Lower lobe of right lung (tissue), 2 donors: ENCODE measurements at regions not wholly inside any gene's neighbourhood (a gene's known extent, or its start where the extent isn't known, plus 50 kb on each side); places are given as distances from the start of the nearest gene placed in this dataset.

ENCODE experiments used
- ATAC-seq, 2 donors: fragments of 200-7000 bp; cut with Tn5 transposase; one replicate each; pipeline ENCODE4 v1.9.1; 2020 to 2022; ENCODE audit warnings: mild to moderate bottlenecking in 2 of 2, moderate library complexity in 2 of 2
- DNase-seq: peaks from one replicate; pipeline ENCODE4 v3.0.0-alpha.2; 2020
- H3K27ac ChIP-seq: fragments of 200-600 bp; one replicate; pipeline ENCODE4 v1.8.0; 2022
- H3K27me3 ChIP-seq: fragments of 200-600 bp; one replicate; pipeline ENCODE4 v1.8.0; 2022; ENCODE audit warnings: low read depth
- H3K36me3 ChIP-seq: fragments of 200-600 bp; one replicate; pipeline ENCODE4 v1.8.0; 2022; ENCODE audit warnings: mild to moderate bottlenecking
- H3K4me1 ChIP-seq: fragments of 200-600 bp; one replicate; pipeline ENCODE4 v1.8.0; 2022
- H3K4me3 ChIP-seq: fragments of 200-600 bp; one replicate; pipeline ENCODE4 v1.8.0; 2022; ENCODE audit warnings: mild to moderate bottlenecking
- H3K9me3 ChIP-seq: fragments of 200-600 bp; one replicate; pipeline ENCODE4 v1.8.0; 2022
- intact Hi-C: fragments of 100-400 bp; cut with DNase I; formaldehyde crosslinking; loops from one replicate; pipeline ENCODE4 v1.11.0; 2022
- TF ChIP-seq, protein P1 (sequence below): fragments of 200-600 bp; IDR thresholded peaks from one replicate; pipeline ENCODE4 v1.8.0; 2022; ENCODE audit warnings: antibody characterized with exemption, mild to moderate bottlenecking
- donor health status: DM: no; HTN: yes; CAD: no; lungs with severe emphysema.

DNA sequence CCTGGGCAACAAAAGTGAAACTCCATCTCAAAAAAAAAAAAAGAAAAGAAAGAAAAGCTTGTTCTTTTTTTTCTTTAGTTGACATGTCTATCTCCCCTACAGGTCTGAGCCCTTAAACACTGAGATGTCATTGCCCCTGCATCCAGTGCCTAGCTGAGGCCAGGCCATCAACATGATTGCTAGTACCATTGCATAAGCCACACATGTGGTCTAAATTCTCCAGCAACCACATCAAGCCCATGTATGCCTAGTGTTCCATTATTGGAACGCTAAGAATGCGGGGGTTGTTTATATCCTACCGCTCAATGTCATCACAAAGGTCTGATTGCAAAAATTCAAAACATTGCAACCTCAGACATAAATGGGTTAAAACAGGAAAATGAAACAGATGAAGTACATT is 62.7 kb downstream of the NPTX2 start:
- H3K4me1 ChIP-seq = no peaks in the 10 kb centered on the region
- no peaks in the 10 kb centered on the region for H3K36me3 ChIP-seq
- no peak for DNase-seq
- TF ChIP-seq, protein P1, sequence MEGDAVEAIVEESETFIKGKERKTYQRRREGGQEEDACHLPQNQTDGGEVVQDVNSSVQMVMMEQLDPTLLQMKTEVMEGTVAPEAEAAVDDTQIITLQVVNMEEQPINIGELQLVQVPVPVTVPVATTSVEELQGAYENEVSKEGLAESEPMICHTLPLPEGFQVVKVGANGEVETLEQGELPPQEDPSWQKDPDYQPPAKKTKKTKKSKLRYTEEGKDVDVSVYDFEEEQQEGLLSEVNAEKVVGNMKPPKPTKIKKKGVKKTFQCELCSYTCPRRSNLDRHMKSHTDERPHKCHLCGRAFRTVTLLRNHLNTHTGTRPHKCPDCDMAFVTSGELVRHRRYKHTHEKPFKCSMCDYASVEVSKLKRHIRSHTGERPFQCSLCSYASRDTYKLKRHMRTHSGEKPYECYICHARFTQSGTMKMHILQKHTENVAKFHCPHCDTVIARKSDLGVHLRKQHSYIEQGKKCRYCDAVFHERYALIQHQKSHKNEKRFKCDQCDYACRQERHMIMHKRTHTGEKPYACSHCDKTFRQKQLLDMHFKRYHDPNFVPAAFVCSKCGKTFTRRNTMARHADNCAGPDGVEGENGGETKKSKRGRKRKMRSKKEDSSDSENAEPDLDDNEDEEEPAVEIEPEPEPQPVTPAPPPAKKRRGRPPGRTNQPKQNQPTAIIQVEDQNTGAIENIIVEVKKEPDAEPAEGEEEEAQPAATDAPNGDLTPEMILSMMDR = no peak
- no peaks in the 10 kb centered on the region for H3K9me3 ChIP-seq
- H3K27me3 ChIP-seq = no peaks in the 10 kb centered on the region
- ATAC-seq = no peak
- H3K27ac ChIP-seq = no peak overlapping the region
- intact Hi-C loops = no loop called here
- H3K4me3 ChIP-seq = no peak overlapping the region

DNA sequence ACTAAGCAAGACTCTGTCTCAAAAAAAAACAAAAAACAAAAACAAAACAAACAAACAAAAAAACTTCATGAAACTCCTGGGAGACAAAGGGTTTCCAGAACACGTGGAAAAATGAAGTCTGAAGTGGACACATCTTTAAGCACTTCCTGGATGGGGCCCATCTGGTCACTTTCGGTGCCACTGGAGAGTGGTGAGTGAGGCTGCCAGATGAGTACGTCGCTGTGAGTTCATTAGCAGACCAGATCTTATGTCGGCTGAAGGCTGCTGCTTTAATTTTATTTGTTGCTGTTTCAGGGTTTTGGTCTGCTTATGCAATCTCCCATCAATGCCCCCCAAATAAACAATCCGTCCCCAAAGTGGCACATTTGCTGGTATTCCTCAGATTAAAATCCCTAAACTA is 64.4 kb downstream of the NPTX2 start:
- H3K27ac ChIP-seq = peak overlapping the region; percentile 13
- TF ChIP-seq, protein P1 = no peak

DNA sequence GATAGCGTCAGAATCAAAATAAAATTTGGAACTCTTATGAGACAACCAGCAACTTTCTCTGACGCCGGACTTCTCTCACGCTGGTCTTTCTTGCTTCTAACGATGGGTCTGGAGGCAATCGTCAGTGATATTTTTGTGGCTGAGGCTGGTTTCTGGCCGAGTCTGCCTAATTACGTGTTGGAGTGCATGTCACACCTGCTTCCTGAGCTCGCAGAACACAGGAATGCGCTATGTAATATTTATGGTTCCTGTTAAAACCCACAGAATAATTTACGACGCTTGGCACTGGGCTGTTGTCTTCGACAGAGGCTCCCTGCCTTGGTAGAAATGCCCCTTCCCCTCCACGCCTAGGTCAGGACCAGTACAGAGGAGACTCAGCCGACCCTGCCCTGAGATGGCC is 64.9 kb downstream of the NPTX2 start:
- intact Hi-C loops = no loop called here
- ATAC-seq (peak in 1 of 2 donors; percentile 19), DNase-seq (no peak)
- TF ChIP-seq, protein P1 = no peak
- H3K9me3 ChIP-seq = no peaks in the 10 kb centered on the region
- no peaks in the 10 kb centered on the region for H3K4me1 ChIP-seq
- H3K4me3 ChIP-seq = no peak overlapping the region
- no peaks in the 10 kb centered on the region for H3K27me3 ChIP-seq
- H3K27ac ChIP-seq = peak overlapping the region; percentile 13
- H3K36me3 ChIP-seq = no peaks in the 10 kb centered on the region

More for the DNA sequence above, 64.4 kb downstream of the NPTX2 start:
- Histone ChIP-seq H3K36me3 (no peaks in the 10 kb centered on the region), H3K4me3 (no peak overlapping the region), H3K27me3 (no peaks in the 10 kb centered on the region), H3K4me1 (no peaks in the 10 kb centered on the region), H3K9me3 (no peaks in the 10 kb centered on the region)
- intact Hi-C loops = no loop called here
- no peak for DNase-seq
- ATAC-seq = no peak

DNA sequence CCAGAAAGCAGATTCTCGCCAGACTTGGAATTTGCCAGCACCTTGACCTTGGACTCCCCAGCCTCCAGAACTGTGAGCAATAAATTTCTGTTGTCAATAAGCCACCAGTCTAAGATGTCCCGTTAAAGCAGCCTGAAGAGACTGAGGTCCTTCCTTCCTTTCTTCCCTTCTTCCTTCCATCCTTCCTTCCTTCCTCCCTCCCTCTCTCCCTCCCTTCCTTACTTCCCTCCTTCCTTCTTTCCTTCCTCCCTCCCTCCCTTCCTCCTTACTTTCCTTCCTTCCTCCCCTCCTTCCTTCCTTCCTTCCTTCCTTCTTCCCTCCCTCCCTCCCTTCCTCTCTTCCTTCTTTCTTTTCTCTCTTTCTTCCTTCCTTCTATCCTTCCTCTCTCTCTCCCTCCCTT is 66.4 kb downstream of the NPTX2 start:
- DNase-seq (no peak), ATAC-seq (no peak)
- H3K9me3 ChIP-seq = no peaks in the 10 kb centered on the region
- no peaks in the 10 kb centered on the region for H3K27me3 ChIP-seq
- no peak overlapping the region for H3K27ac ChIP-seq
- H3K4me3 ChIP-seq = no peak overlapping the region
- no peaks in the 10 kb centered on the region for H3K4me1 ChIP-seq
- TF ChIP-seq, protein P1 = no peak
- H3K36me3 ChIP-seq = no peaks in the 10 kb centered on the region
- intact Hi-C loops = no loop called here

DNA sequence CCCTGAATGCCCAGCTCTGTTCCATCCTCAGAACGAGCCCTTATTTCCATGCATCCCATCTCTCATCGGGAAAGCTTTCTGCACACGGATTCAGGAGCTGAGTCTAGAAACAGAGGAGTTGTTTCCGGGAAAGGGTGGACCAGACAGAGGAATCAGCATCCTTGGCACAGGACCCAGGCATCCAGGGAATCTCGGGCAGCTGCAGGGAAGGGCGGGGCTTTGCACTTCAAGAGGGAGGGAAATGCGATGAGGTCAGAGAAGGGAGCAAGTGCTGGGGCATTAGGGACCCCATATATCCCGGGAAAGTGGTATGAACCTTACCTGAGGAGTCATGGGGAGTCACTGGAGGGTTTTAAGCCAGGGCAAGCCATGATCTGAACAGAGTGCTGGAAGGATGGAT is 68.5 kb downstream of the NPTX2 start:
- DNase-seq = no peak
- TF ChIP-seq, protein P1 = no peak
- ATAC-seq = no peak

More for the DNA sequence above, 68.5 kb downstream of the NPTX2 start:
- Histone ChIP-seq H3K4me1 (no peaks in the 10 kb centered on the region), H3K4me3 (no peak overlapping the region), H3K27me3 (no peaks in the 10 kb centered on the region), H3K9me3 (peaks cover 8% of the 10 kb centered on the region), H3K36me3 (no peaks in the 10 kb centered on the region), H3K27ac (no peak overlapping the region)
- intact Hi-C loops = no loop called here
